HG03460 (cell line): ENCODE measurements at regions not wholly inside any gene's neighbourhood (a gene's known extent, or its start where the extent isn't known, plus 50 kb on each side); places are given as distances from the start of the nearest gene placed in this dataset.

Experiments
- ATAC-seq: cut with Tn5 transposase; IDR thresholded peaks from one replicate; pipeline ENCODE4 v1.9.1; 2021; ENCODE audit not compliant: unreplicated experiment

DNA sequence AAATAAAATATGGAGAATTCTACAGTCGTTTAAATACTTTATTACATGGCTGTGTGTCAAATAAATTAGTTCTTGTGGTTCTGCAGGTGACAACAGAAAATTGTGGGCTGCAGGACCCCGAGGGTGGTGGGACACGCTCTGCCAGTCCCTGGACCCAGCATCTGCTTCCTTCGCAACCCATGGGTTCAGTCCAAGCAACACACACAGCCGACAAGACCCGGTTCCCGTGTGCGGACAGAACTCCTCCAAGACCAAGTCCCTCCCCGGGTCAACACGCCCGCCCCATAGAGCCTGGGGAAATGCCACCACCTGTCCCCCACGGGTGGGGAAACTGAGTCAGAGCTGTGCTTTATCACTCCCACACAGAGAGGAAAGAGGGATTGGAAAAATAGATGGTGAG is 238.9 kb downstream of the BRD1 start:
- no peak for ATAC-seq

DNA sequence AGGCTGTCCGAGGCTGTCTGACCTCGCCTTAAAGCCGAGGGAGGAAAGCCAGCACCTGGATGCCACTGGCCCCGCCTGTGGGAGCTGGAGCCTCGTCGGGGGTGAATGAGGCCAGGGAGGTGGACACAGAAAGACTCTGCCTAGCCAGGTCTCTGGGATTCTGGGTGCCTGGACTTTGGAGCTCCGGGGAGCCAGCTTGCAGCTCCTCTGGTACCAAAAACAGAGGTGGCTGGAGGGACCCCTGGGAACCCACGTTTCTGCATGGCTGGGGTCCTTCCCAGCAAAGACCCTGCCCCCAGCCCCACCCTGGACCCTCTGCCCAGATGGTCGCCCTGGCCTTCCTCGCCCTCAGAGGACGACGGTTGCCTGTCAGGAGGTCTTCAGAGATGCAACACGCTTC is 239.7 kb downstream of the BRD1 start:
- ATAC-seq, result no peak

DNA sequence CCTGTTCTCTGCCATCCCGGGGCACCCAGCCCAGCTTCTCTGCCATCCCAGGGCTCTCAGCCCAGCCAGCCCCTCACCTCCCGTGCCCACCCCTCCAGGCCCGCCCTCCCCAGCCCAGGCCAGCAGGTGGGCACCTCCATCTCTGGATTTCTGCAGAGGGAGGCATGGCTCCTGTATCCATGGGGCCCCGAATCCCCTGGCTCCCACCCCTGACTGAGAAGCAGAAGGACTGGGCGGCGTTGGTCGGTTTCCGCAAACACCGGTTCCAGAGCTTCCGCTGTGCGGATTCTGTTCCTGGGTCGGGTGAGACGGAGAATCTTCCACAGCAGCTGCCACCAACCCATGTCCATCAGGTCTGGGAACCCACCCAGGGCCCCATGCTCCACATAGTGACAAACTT is 240.3 kb downstream of the BRD1 start:
- no peak for ATAC-seq

DNA sequence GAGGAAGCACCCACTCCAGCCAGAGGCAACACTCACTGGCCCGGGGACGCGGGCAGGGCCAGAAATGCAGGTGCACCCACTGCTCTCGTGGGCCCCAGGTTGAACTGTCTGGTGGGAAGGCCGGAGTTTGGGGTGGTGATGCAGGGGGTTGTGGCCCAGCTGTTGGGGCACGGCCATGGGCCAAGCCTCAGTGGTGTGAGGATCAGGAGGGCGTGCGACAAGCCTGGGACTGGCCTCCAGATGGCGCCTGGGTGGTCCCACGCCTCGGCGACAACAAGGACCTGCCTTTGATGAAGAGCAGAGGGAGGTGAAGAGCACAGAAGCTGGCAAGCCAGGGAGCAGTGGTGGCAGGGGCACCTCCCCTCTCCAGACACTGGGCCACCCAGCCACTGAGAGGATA is 240.8 kb downstream of the BRD1 start:
- no peak for ATAC-seq

DNA sequence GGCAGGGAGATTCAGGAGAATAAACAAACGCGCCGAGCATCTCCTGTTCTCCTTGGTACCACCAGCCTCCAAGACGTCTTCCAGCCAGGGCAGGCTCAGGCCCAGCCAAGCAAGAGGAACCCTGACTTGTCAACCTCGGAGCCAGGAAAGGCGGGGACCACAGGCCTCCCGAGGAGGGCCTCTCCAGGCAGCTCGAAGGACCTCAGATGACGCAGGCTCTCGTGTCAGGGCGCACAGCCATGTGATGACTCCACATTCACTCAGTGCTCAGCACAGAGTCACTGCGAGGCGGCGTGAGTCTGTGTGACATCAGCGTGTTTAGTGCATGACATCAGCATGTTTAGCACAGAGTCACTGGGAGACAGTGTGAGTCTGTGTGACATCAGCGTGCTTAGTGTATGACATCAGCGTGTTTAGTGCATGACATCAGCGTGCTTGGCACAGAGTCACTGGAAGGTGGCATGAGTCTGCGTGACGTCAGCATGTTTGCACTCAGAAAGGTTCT is 241.4 kb downstream of the BRD1 start:
- no peak for ATAC-seq

DNA sequence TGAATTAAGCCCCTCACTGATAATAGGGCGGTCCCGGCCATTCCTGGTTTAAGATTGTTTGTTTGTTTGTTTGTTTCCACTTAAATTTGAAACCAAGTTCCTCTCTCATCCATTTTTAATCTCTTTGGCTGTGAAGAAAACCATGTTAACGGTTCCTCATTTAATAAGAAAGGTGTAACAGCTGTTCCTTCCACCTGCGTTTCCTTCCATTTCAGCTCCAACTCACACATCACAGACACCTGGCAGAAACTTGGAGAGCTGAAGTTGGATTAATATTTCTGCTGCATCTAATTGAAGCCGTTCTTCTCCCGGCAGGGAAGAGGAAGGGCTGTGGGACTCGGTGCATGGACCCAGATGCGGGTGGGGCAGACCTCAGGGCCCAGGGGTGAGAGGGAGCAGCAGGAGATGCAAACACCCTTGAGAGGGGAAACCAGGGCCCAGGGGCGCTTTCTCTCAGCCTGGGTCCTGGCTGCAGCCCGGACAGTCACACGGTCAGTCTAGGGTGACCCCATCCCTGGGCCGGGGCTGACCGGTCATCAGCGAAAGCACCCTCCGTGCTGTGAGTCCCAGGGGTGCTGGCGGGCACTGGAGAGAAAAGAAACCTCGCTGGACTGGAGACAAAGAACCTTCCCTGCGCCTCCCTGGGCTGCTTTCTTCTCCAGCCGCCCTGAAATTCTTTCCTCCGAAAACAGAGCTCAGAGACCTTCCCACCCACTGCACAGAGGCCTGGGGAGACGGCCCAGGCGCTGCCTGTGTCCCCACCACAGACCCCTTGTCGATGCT is 242.0 kb downstream of the BRD1 start:
- ATAC-seq, result no peak

DNA sequence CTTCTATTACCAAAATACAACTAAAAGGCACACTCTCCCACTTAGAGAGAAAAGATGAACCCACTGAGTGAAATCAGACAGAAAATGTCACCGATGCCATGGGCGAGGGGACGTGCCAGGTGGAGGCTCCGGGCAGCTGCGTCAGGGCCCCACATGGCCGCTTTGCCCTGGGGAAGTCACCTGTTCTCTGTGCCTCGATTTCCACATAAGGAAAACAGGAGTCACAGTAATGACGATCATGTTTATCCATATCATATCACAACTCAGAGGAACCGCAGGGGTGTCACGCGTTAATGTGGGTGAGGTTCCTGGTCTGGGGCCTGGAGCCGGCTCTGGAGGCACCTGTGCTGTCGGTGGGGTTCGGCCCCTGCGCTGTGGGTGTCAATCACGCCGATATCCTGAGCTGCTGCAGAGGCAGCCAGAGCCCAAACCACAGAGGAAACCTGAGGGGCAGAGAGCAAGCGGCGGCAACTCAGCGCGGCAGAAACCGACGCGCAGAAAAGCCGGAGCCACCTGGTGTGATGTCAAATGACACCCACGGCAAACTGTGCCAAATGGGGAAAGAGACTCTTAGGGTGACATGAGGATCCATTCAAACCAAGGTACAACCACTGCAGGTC is 243.7 kb downstream of the BRD1 start:
- no peak for ATAC-seq

DNA sequence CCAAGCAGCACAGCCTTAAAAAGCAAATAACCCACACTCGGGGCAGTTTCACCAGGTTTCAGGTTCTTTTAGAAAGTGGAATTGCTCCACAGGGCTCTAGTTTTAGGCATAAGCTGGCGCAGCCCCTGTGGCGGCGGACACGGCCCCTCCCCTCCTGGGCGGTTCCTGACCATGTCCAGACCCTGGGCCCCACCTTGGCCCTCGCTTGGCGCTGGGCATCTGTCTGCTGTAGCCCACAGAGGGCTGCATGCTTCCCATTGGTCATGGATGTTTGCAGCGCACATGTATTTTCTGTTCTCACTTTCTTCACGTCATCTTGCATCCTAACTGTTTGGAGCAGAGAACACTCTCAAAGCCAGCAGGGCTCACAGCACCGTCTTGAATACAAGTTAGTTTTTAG is 244.3 kb downstream of the BRD1 start:
- ATAC-seq, result no peak

DNA sequence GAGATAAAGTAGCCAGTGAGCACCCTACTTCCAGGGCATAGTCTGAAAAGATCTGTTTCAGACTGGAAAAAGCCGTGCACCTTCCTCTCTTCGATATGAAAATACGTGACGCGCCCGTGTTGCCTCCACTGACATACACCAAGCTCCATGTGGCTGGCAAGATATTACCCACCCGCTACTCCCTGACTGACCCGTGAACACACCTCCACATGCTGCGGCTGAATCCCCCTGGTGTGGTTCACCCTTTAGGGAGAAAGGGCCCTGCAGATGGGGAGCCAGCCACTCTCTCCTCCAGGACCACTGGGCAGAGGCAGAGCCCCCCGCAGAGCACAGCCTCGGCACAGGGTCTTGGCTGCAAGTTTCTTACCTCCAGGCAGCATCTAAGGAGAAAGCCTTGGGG is 245.0 kb downstream of the BRD1 start:
- ATAC-seq, result no peak

DNA sequence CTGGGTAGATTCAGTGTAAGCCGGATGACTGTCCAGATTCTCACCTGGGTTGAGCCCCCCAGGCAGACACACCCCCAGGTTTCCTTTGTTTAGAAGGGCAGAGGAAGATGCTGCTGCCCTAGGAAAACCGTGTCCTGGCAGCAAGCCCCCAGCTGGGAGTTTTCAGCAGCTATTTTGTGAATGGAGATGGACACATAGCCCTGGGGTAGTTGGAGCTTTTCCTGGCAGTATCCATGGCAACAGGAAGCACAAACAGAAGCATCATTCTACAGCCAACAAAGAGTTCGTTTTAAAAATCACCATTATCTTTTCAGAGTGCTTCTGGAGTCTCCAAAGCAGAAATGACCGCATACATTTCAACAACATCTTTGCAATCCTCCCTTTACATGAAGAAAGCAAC is 245.5 kb downstream of the BRD1 start:
- no peak for ATAC-seq

DNA sequence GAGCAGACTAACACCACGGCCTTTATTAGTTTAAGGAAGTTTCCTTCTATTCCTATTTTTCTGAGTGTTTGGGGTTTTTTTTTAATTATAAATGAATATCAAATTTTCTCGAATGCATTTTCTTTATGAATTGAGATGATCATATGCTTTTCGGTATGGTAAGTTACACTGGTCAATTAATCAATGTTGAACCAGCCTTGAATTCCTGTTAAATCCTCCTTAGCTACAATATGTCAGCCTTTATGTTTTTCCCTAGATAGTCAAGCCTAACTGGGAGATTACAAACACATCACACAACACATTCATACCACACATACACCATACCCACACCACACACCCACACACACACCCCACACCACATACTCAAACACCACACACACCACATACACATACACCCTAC is 247.6 kb downstream of the BRD1 start:
- no peak for ATAC-seq

DNA sequence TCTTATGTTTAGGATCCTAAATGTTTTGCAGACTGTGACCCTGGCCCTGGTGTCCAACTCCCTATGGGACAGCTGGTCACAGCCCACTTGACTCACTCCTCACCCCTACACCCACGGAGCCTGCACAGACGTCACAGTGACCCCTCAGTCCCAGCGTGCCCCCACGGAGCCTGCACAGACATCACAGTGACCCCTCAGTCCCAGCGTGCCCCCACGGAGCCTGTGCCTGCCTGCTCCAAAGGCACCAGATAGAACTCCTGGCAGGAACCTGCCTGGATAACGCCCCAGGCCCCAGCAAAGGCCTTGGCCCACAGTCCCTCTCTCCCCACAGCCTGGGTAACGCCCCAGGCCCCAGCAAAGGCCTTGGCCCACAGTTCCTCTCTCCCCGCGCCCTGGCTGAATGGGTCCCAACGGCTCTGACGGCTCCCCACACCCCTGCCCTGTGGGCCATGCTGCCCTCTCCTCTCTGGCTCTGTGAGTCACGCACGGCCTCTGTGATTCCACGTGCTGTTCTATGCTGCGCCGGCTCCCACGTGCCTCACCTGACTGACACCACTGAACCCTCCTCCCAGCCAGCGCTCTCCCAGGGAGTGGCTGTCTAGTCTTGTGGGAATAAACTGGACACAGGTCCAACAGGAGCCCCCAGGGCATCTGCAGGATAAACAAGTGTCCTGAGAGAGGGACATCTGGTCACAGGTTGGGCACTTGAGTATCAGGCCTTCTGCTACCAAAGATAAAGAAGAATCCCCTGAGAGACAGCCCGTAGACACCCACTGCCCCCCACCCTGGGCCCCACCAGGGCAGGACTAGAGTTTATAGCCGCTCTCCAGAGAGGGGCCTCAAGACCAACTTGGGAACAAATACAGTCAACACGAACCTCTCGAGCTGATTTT is 250.3 kb downstream of the BRD1 start:
- ATAC-seq, result no peak

DNA sequence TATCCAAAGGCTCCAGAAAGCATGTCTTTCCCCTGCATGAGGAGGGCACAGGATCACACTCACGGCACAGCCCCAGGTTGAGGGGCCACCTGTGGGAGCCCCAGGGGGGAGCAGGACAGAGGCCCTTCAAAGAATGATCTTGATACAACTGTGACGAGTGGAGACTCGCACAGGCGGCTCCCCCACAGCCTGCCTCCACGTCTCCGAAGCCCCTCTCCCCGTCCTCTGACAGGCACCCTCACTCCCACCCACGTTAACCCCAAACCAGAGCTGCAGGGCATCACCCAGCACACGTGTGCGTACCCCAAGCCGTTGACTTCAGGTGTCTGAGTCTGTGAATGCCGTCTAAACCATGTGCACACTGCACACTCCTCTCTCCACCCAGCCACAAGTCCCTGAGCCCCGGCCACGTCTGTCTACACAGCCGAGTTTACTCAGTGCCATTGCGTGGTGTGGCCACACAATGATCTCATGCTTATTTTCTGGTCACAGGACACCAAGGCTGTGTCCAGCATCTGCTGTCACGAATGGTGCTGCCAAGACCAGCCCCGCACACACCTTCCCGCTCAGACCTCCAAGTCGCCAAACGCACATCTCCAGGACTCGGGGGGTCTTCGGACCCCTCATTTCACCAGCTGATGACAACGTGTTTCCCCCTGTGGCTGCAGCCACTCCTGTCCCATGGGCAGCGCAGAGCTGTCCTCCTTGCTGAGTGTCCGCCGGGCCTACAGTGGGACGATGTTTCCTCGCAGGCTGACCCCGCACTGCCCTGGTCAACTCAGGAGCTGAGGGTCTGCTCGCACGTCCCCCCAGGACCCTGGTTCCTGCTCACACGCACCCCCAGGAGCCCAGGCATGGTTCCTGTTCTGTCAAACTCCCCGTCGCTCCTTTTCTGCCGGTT is 251.2 kb downstream of the BRD1 start:
- no peak for ATAC-seq

DNA sequence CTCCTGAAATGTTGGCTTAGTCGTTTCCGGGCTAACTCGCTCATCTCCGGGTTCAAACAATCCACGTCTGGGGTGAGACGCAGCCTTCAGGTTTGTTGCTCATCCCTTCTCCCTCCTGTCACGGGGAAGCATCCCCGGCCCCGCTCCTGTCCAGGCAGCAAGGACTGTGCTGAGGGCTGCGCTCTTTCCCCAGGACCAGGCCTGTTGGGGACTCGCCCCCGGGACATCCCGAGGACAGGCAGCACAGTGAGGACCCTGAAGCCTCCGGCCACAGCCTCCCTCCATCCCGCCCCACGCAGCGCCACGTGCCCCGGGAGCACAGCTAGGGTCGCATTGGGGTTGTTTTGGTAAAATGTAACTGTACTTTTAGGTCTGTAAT is 252.0 kb downstream of the BRD1 start:
- no peak for ATAC-seq

DNA sequence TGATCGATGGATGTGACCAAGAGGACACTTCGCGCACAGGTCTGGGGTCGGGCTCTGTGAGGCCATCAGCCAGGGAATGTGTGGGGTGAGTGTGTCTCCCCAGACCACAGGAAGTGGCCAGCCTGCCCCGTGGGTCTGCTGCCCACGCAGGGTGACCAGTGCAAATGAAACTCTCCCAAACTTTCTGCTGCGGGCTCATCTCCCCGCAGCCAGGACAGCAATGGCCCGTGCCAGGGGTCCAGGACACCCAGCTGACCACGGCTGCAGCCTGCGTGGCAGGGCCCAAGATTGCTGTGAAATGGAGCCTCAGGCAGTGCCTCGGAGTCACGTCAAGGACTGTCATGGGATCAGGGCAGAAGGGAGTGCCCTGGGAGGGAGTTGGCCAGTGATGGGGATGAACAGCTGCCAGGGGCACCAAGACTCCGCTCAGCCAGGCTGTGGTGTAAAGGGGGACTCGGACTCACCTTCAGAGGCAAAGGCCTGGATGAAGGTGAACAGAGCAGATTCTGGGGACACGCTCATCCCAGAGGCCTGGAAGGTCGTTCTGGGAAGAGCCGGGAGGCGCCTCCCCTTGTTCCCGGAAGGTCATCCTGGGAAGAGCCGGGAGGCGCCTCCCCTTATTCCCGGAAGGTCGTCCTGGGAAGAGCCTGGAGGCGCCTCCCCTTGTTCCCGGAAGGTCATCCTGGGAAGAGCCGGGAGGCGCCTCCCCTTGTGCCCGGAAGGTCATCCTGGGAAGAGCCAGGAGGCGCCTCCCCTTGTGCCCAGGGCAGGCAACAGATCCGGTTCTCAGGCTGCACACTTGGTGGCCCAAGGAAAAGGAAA is 252.6 kb downstream of the BRD1 start:
- no peak for ATAC-seq

DNA sequence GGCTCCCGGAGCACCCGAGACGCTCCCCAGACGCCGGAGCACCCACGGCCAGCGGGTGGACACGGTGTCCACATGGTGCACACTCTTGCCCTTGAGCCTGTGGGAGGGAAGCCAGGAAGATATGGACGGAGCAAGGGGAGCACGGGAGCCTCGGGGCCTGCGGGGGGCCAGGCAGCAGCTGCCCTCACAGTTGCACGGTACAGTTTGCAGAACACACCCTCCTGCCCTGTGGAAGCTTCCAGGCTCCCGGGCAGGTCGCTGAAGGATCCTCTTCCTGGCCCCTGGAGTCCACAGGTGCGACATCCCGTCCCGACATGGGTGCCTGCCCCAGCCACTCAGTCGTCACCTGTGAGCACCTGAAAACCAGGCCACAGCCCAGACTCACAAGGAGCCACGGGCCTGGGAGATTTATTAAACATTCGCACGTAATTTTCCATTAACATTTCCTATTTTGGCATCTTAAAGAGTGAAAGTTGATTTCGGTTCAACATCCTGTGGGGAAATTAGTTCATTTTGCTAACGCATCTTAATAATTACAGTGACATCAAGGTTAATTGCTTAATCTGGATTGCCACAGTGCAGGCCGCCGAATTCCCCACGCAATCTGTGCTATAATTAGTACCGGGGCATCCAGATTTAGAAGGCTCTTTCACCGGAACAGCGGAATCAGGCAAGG is 253.3 kb downstream of the BRD1 start:
- no peak for ATAC-seq

DNA sequence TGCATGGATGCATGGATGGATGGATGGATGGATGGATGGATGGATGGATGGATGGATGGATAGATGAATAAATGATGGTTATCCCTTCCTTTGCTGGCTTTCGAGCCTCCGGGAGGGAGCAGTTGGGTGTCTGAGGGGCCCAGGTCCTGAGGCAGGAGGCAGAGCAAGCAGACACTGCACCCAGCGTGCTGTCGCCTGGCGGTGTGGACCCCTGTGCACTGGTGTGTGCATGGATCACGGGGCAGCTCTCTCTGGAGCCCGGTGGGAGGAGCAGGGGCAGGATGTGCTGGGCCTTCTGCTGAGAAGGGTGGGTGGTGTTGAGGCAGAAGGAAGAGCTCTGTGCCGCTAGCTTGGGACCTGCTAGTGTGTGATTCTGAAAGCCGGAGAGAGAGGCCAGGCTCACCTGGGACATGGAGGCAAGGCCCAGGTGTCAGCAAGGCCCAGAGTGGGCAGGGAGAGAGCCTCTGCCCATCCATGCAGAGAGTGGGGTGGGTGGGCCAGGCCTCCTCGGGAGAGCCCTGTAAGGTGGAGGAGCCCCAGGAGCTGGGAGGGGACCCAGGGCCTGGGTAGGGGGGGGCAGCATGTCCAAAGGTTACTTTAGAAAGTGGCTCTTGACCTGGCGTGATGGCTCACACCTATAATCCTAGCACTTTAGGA is 254.4 kb downstream of the BRD1 start:
- no peak for ATAC-seq

DNA sequence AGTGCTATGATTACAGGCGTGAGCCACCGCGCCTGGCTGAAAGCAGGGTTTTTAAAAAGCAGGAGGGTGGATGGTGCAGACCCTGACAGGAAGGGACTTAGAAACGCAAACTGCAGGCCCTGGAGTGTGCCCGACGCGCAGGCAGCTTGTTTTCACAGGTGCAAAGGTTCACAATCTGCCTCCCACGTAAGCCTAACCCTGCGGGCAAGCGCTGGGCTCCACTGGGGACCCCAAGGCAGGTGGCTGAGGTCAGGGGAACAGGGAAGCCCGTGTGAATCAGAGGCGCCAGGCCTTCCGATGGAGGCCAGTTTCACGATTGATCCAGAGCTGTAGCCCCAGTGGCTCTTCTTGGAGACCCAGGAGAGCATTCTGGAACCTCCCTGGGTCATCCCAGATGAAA is 256.3 kb downstream of the BRD1 start:
- ATAC-seq, result no peak
